ENCODE measurements at regions not wholly inside any gene's neighbourhood (a gene's known extent, or its start where the extent isn't known, plus 50 kb on each side); places are given as distances from the start of the nearest gene placed in this dataset.
A peak's percentile ranks its signal among the peaks of the same experiment; 100 is the strongest.

DNA sequence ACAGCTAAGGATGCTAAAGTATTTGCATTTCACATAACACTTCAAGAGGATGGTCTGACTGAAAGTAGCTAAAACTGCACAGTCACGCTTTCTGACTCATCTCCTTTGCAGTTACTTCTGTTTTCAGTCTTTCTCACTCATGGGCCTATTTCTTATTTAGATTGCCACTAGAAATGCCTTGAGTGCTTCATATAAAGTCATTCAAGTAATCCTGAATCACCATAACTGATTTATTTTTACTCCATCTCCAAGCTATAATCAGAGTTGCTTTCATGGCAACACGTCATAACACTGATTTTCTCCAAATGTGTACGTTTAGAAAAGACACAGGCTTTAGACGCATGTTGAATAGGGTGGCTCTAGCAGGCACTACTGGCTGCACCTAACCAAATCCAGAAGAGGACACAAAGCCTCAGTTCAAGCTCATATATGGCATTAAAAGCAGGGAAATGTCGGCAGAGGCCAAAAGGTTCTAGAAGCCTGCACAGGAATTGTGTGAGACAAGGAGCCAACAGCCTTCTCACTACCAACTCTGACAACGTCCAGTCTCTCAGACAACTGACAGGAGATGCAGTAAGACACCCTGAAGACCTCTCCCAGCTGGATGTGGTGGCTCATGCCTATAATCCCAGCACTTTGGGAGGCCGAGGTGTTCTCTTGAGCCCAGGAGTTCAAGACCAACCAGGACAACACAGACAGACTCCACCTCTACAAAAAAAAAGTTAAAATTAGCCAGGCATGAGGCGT, 64.1 kb upstream of the BEND6 start:
- H3K27ac ChIP-seq (ENCODE audit: control insufficient read depth, insufficient read depth), result peak overlapping the region; percentile 95
- H3K9me3 ChIP-seq (replicated peaks; ENCODE audit: control insufficient read depth, insufficient read depth, low read length), result no peaks in the 10 kb centered on the region
- H3K79me2 ChIP-seq (ENCODE audit: control insufficient read depth, insufficient read depth, low read length), result no peaks in the 10 kb centered on the region
- intact Hi-C loops (cut with micrococcal nuclease; ENCODE audit: unreplicated experiment), result no loop called here
- H3K27me3 ChIP-seq (replicated peaks in 1 of 2; ENCODE audit: control insufficient read depth in 2 of 2, insufficient read depth in 2 of 2, low read length in 1 of 2), result no peaks in the 10 kb centered on the region
- peak overlapping the region; percentile 43; the same call in 1 of the 2 replicates for H3K4me3 ChIP-seq
- CTCF ChIA-PET, result interaction anchor here (0.7 to 5.8 kb wide), 16 partner anchors 9 to 426 kb away, joined by 3 to 66 read pairs (median 6); partner anchors contain the start of gene PRIM2
- H3K4me2 ChIP-seq (ENCODE audit: control insufficient read depth, insufficient read depth), result peak overlapping the region; percentile 94
- WGBS (ENCODE audit: insufficient coverage, insufficient replicate concordance, low lambda C conversion rate, missing lambda C conversion rate), result 5% methylated on average over 8 of the region's 8 CpGs
- H3K9ac ChIP-seq (ENCODE audit: control insufficient read depth, insufficient read depth, low read length), result peak overlapping the region; percentile 69
- no TSS peak for BruUV-seq (replicated peaks)
- POLR2A ChIA-PET, result interaction anchor here (0.5 to 1.1 kb wide), 2 partner anchors 64 to 240 kb away, joined by 4 to 6 read pairs; partner anchors contain the start of gene BEND6
- peak overlapping the region; percentile 90 for H2AFZ ChIP-seq (ENCODE audit: control insufficient read depth, low read depth, low read length)
- no peaks in the 10 kb centered on the region for H3K36me3 ChIP-seq (ENCODE audit: control insufficient read depth in 2 of 2, insufficient read depth in 2 of 2, low read length in 1 of 2)
- FAIRE-seq (peak; percentile 41), DNase-seq (ENCODE audit: low read depth, low spot score) (peak; percentile 92), ATAC-seq (peak; percentile 94)
- in situ Hi-C loops (cut with MboI), result no loop called here
- no peaks in the 10 kb centered on the region for H4K20me1 ChIP-seq (ENCODE audit: control insufficient read depth, insufficient read depth)
- RAD21 ChIA-PET (ENCODE audit: unreplicated experiment), result interaction anchor here (0.6 to 4.2 kb wide), 10 partner anchors 12 to 426 kb away, joined by 3 to 27 read pairs (median 6); partner anchors contain the start of gene PRIM2
- SMC1A ChIA-PET (ENCODE audit: uncharacterized antibody, unreplicated experiment), result interaction anchor here (0.7 to 3.5 kb wide), 17 partner anchors 8 to 297 kb away, joined by 3 to 25 read pairs (median 4); partner anchors contain the start of gene BEND6
- peaks cover 30% of the 10 kb centered on the region for H3K4me1 ChIP-seq (ENCODE audit: control insufficient read depth, insufficient read depth, low read length)
- TF ChIP-seq SP1 (IDR thresholded peaks at IDR 0.05; ENCODE audit: low read depth, low read length) (peak; percentile 50), ETV6 (conservative IDR thresholded peaks at IDR 0.05 in 1 of 2, IDR thresholded peaks at IDR 0.05 in 1 of 2; ENCODE audit: borderline replicate concordance in 1 of 2, low read depth in 1 of 2) (no peak), NFYA (IDR thresholded peaks at IDR 0.05; ENCODE audit: borderline replicate concordance, low read depth, low read length) (no peak), BACH1 (IDR thresholded peaks at IDR 0.05; ENCODE audit: borderline replicate concordance) (peak; percentile 100), RAD51 (IDR thresholded peaks at IDR 0.05) (no peak), BCL3 (IDR thresholded peaks at IDR 0.05; ENCODE audit: borderline replicate concordance, insufficient read depth, low read depth, low read length, poor library complexity, severe bottlenecking) (peak; percentile 41), SKIL (IDR thresholded peaks at IDR 0.05; ENCODE audit: low read depth, poor library complexity, severe bottlenecking) (peak; percentile 77), LARP7 (IDR thresholded peaks at IDR 0.05) (no peak), RBBP5 (conservative IDR thresholded peaks at IDR 0.05) (no peak), HDGF (IDR thresholded peaks at IDR 0.05) (0 out of 2 replicates have a peak, but pooled peaks have one; percentile 11), FOXM1 (IDR thresholded peaks at IDR 0.05; ENCODE audit: low read depth, low read length) (peak; percentile 90), MYB (IDR thresholded peaks at IDR 0.05; ENCODE audit: borderline replicate concordance, low read depth, low read length) (no peak), CREM (IDR thresholded peaks at IDR 0.05; ENCODE audit: low read depth) (peak; percentile 83)
- TF ChIP-seq, protein P1, sequence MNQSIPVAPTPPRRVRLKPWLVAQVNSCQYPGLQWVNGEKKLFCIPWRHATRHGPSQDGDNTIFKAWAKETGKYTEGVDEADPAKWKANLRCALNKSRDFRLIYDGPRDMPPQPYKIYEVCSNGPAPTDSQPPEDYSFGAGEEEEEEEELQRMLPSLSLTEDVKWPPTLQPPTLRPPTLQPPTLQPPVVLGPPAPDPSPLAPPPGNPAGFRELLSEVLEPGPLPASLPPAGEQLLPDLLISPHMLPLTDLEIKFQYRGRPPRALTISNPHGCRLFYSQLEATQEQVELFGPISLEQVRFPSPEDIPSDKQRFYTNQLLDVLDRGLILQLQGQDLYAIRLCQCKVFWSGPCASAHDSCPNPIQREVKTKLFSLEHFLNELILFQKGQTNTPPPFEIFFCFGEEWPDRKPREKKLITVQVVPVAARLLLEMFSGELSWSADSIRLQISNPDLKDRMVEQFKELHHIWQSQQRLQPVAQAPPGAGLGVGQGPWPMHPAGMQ (IDR thresholded peaks at IDR 0.05; ENCODE audit: borderline replicate concordance), result no peak
- TF ChIP-seq, protein P2, sequence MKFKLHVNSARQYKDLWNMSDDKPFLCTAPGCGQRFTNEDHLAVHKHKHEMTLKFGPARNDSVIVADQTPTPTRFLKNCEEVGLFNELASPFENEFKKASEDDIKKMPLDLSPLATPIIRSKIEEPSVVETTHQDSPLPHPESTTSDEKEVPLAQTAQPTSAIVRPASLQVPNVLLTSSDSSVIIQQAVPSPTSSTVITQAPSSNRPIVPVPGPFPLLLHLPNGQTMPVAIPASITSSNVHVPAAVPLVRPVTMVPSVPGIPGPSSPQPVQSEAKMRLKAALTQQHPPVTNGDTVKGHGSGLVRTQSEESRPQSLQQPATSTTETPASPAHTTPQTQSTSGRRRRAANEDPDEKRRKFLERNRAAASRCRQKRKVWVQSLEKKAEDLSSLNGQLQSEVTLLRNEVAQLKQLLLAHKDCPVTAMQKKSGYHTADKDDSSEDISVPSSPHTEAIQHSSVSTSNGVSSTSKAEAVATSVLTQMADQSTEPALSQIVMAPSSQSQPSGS (IDR thresholded peaks at IDR 0.05; ENCODE audit: low read length), result peak; percentile 94
